Fibroblast of peridontal ligament (primary cell): ENCODE measurements at regions not wholly inside any gene's neighbourhood (a gene's known extent, or its start where the extent isn't known, plus 50 kb on each side); places are given as distances from the start of the nearest gene placed in this dataset.

Experiments used
- DNase-seq: peaks from one replicate; pipeline ENCODE4 v3.0.0-alpha.2; 2010; ENCODE audit errors: extremely low read depth

- DNase-seq = no peak
These were observed 59.0 kb downstream of the ING2 start for GRCh38 chr4:183563874-183564273.

GRCh38 chr4:183571350-183571941, 66.6 kb downstream of the ING2 start:
- peak; percentile 23 for DNase-seq

GRCh38 chr4:183576701-183577404, 72.0 kb downstream of the ING2 start:
- peak; percentile 33 for DNase-seq

GRCh38 chr4:183580370-183580769, 75.5 kb downstream of the ING2 start:
- no peak for DNase-seq

GRCh38 chr4:183580849-183581248, 76.0 kb downstream of the ING2 start:
- DNase-seq = no peak

- DNase-seq = no peak
These were observed 72.2 kb downstream of the RWDD4 start for GRCh38 chr4:183586824-183587223.

- peak; percentile 62 for DNase-seq
These were observed 70.8 kb downstream of the RWDD4 start for GRCh38 chr4:183588169-183588675.

GRCh38 chr4:183588691-183589090, 70.3 kb downstream of the RWDD4 start:
- no peak for DNase-seq

GRCh38 chr4:183589461-183590099, 69.4 kb downstream of the RWDD4 start:
- no peak for DNase-seq
